B cell (primary cell): ENCODE measurements at regions not wholly inside any gene's neighbourhood (a gene's known extent, or its start where the extent isn't known, plus 50 kb on each side); places are given as distances from the start of the nearest gene placed in this dataset.

Experiments
- ATAC-seq: fragments of 200-7000 bp; cut with Tn5 transposase; one replicate; pipeline ENCODE4 v1.10.0; 2021; ENCODE audit warnings: low read depth, mild to moderate bottlenecking, moderate number of reproducible peaks, moderate library complexity
- CTCF ChIA-PET: fragments of 350-600 bp; sonication (Branson Sonifier 250); formaldehyde crosslinking; loops from one replicate; lab custom pipeline; 2021; ENCODE audit warnings: antibody characterized with exemption, inconsistent platforms; lab: Charles Lee
- POLR2A ChIA-PET: fragments of 350-600 bp; sonication (Branson Sonifier 250); formaldehyde crosslinking; loops from one replicate; lab custom pipeline; 2021; ENCODE audit warnings: antibody characterized with exemption; lab: Charles Lee
- DNase-seq: peaks from one replicate; pipeline ENCODE4 v3.0.0; 2013
- H2AFZ ChIP-seq: 2 replicates; pipeline ENCODE4 v1.6.1; 2012; ENCODE audit warnings: mild to moderate bottlenecking, low read depth, low read length; ENCODE audit not compliant: insufficient read depth, poor library complexity, severe bottlenecking
- H3K27ac ChIP-seq, 2 donors: 1 replicate in 1 of 2; 2 replicates in 1 of 2; pipeline ENCODE4 v1.5.1; 2012 to 2013; ENCODE audit warnings: low read length in 2 of 2, mild to moderate bottlenecking in 2 of 2, moderate library complexity in 1 of 2
- H3K27me3 ChIP-seq, 4 experiments: fragments of 200-600 bp in 1 of 4; sonication (generic) in 1 of 4; replicated peaks in 1 of 4; 1 replicate in 2 of 4; 2 replicates in 2 of 4; pipeline versions ENCODE4 v1.6.1 to v1.7.0; 2013 to 2016; ENCODE audit warnings: low read length in 3 of 4, mild to moderate bottlenecking in 2 of 4, mixed read lengths in 1 of 4, moderate library complexity in 1 of 4; ENCODE audit not compliant: insufficient read depth in 4 of 4, control insufficient read depth in 3 of 4; ENCODE audit errors: control extremely low read depth in 1 of 4
- H3K36me3 ChIP-seq, 2 experiments: replicated peaks in 1 of 2; 1 replicate in 1 of 2; 2 replicates in 1 of 2; pipeline versions ENCODE4 v1.6.1 to v1.7.1; 2013; ENCODE audit warnings: low read length in 1 of 2; ENCODE audit not compliant: insufficient read depth in 2 of 2, control insufficient read depth in 1 of 2; ENCODE audit errors: control extremely low read depth in 1 of 2, extremely low read depth in 1 of 2
- H3K4me1 ChIP-seq, 2 donors: fragments of 200-600 bp in 1 of 2; sonication (generic) in 1 of 2; 1 replicate in 1 of 2; 2 replicates in 1 of 2; pipeline versions ENCODE4 v1.5.1 to v1.6.1; 2013 to 2017; ENCODE audit warnings: low read length in 2 of 2; ENCODE audit not compliant: control insufficient read depth in 2 of 2, insufficient read depth in 2 of 2
- H3K4me2 ChIP-seq: replicated peaks from 2 replicates; pipeline ENCODE3; 2012; ENCODE audit warnings: mild to moderate bottlenecking, low read depth, low read length; ENCODE audit not compliant: poor library complexity, severe bottlenecking
- H3K4me3 ChIP-seq, 5 experiments: fragments of 200-600 bp in 1 of 5; sonication (generic) in 1 of 5; 1 replicate in 3 of 5; 2 replicates in 2 of 5; pipeline versions ENCODE4 v1.5.1 to v1.7.0; 2011 to 2016; ENCODE audit warnings: low read length in 4 of 5, mild to moderate bottlenecking in 4 of 5, low read depth in 2 of 5, control low read depth in 1 of 5, moderate library complexity in 1 of 5; ENCODE audit not compliant: insufficient read depth in 1 of 5; ENCODE audit errors: control extremely low read depth in 1 of 5, extremely low read depth in 1 of 5
- H3K79me2 ChIP-seq: fragments of 200-600 bp; sonication (generic); one replicate; pipeline ENCODE4 v1.6.0; 2016; ENCODE audit warnings: low read length; ENCODE audit not compliant: control insufficient read depth, insufficient read depth
- H3K9ac ChIP-seq: fragments of 200-600 bp; sonication (generic); 2 replicates; pipeline ENCODE4 v1.6.1; 2017; ENCODE audit warnings: mild to moderate bottlenecking, low read length, moderate library complexity
- H3K9me3 ChIP-seq, 3 donors: one replicate each; pipeline versions ENCODE4 v1.6.1 to v1.7.1; 2013; ENCODE audit warnings: low read length in 2 of 3; ENCODE audit not compliant: control insufficient read depth in 2 of 3, insufficient read depth in 1 of 3; ENCODE audit errors: control extremely low read depth in 1 of 3
- H4K20me1 ChIP-seq: 2 replicates; pipeline ENCODE4 v1.6.0; 2012; ENCODE audit warnings: mild to moderate bottlenecking, low read length; ENCODE audit not compliant: insufficient read depth, control insufficient read depth, poor library complexity, severe bottlenecking
- H3K27ac Mint-ChIP-seq: one replicate; pipeline ENCODE4 v1.8.0; 2021; ENCODE audit warnings: mixed read lengths
- H3K27me3 Mint-ChIP-seq: one replicate; pipeline ENCODE4 v1.8.0; 2021; ENCODE audit warnings: mixed read lengths
- H3K4me1 Mint-ChIP-seq: one replicate; pipeline ENCODE4 v1.8.0; 2021; ENCODE audit warnings: mixed read lengths
- H3K4me3 Mint-ChIP-seq: one replicate; pipeline ENCODE4 v1.8.0; 2021; ENCODE audit warnings: mixed read lengths
- H3K9me3 Mint-ChIP-seq: one replicate; pipeline ENCODE4 v1.8.0; 2022; ENCODE audit warnings: mixed read lengths; ENCODE audit not compliant: insufficient read depth
- EZH2 ChIP-seq: IDR thresholded peaks from 2 replicates; pipeline ENCODE4 v1.6.1; 2012; ENCODE audit warnings: borderline replicate concordance, low read depth, mild to moderate bottlenecking, moderate library complexity, low read length; ENCODE audit not compliant: insufficient read depth, poor library complexity, severe bottlenecking
- WGBS: methylation state at CpG from one replicate; pipeline ENCODE4 v1.1.5; 2013; ENCODE audit warnings: missing lambda C conversion rate; ENCODE audit not compliant: insufficient coverage; 5-methylcytosine and 5-hydroxymethylcytosine counted together
- intact Hi-C: fragments of 100-400 bp; cut with micrococcal nuclease; formaldehyde crosslinking; loops from one replicate; pipeline ENCODE4 v1.10.0; 2022
- TF ChIP-seq, protein P1 (sequence below): fragments of 200-600 bp; IDR thresholded peaks from one replicate; pipeline ENCODE4 v1.8.0; 2022; ENCODE audit warnings: antibody characterized with exemption, mild to moderate bottlenecking

DNA sequence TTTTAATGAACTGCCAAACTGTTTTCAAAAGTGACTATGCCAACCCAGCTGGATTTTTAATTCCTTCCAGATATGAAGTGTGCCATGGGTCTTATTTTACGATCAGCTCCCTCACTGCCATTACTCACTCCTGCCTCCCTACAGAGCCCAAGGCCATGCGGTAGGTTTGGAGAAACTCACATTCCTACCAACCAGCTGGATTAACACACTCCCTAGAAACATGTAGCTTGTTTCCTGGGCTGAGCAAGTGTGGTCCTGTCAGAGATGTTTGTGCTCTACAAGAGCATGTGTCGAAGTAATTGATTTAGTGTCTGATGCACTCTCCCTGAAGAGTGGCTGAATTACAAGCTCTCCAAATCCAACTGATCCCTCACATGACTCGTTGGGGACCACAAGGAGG lies 82.5 kb downstream of the SPP2 start:
- no CpG with 5 or more reads among the region's 4 CpGs for WGBS
- ChIA-PET CTCF (interaction anchor here (0.9 to 11.4 kb wide), 3 partner anchors 50 to 371 kb away, joined by 3 to 217 read pairs (median 54); partner anchors contain the start of gene ARL4C), POLR2A (no interaction called here)
- no peak overlapping the region for H3K9ac ChIP-seq
- Mint-ChIP-seq H3K27ac (no peak overlapping the region), H3K4me3 (no peak overlapping the region), H3K9me3 (no peaks in the 10 kb centered on the region), H3K27me3 (peaks cover 61% of the 10 kb centered on the region), H3K4me1 (peaks cover 15% of the 10 kb centered on the region)
- no peak overlapping the region for H2AFZ ChIP-seq
- intact Hi-C loops, result no loop called here
- H3K9me3 ChIP-seq, result no peaks in the 10 kb centered on the region
- ATAC-seq (no peak), DNase-seq (no peak)
- H4K20me1 ChIP-seq, result no peaks in the 10 kb centered on the region
- peaks cover 0 to 24% (median 12%) of the 10 kb centered on the region in 4 experiments for H3K27me3 ChIP-seq
- no peak overlapping the region for H3K4me3 ChIP-seq
- no peaks in the 10 kb centered on the region for H3K79me2 ChIP-seq
- TF ChIP-seq, protein P1, sequence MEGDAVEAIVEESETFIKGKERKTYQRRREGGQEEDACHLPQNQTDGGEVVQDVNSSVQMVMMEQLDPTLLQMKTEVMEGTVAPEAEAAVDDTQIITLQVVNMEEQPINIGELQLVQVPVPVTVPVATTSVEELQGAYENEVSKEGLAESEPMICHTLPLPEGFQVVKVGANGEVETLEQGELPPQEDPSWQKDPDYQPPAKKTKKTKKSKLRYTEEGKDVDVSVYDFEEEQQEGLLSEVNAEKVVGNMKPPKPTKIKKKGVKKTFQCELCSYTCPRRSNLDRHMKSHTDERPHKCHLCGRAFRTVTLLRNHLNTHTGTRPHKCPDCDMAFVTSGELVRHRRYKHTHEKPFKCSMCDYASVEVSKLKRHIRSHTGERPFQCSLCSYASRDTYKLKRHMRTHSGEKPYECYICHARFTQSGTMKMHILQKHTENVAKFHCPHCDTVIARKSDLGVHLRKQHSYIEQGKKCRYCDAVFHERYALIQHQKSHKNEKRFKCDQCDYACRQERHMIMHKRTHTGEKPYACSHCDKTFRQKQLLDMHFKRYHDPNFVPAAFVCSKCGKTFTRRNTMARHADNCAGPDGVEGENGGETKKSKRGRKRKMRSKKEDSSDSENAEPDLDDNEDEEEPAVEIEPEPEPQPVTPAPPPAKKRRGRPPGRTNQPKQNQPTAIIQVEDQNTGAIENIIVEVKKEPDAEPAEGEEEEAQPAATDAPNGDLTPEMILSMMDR, result no peak
- no peak for TF ChIP-seq EZH2
- no peak overlapping the region for H3K4me2 ChIP-seq
- peaks cover 4 to 11% of the 10 kb centered on the region in 2 donors for H3K4me1 ChIP-seq
- no peak overlapping the region for H3K27ac ChIP-seq
- no peaks in the 10 kb centered on the region for H3K36me3 ChIP-seq

DNA sequence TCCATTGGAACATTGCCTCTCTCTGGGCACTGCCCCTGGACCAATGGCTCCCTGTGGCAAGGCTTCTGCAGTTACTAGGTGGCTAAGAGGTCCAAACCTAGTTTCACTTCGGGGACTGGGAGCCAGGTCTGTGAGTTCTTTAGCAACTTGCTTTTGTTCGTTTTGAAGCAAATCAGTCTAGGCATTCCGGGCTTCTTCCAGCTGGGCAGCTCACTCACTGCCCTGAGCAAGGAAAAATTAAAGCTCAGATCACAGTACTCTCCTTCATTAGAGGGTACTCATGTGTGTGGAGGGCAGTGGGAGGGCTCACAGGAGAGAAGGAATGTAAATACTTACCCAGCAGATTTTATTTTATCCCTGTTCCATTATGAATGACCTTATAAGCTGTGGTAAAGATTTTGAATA lies 80.3 kb downstream of the SPP2 start:
- H3K27ac Mint-ChIP-seq, result no peak overlapping the region

More for the DNA sequence above, 80.3 kb downstream of the SPP2 start:
- Histone ChIP-seq H3K27me3 (peaks cover 0 to 24% (median 12%) of the 10 kb centered on the region in 4 experiments), H3K79me2 (no peaks in the 10 kb centered on the region), H3K4me3 (no peak overlapping the region), H3K27ac (no peak overlapping the region), H2AFZ (no peak overlapping the region), H4K20me1 (no peaks in the 10 kb centered on the region), H3K9me3 (no peaks in the 10 kb centered on the region), H3K9ac (no peak overlapping the region), H3K36me3 (no peaks in the 10 kb centered on the region), H3K4me1 (peaks cover 1 to 2% of the 10 kb centered on the region in 2 donors), H3K4me2 (no peak overlapping the region)
- TF ChIP-seq, protein P1, result no peak
- TF ChIP-seq EZH2, result no peak
- no peak for ATAC-seq
- Mint-ChIP-seq H3K4me3 (no peak overlapping the region), H3K9me3 (no peaks in the 10 kb centered on the region), H3K27me3 (peaks cover 57% of the 10 kb centered on the region), H3K4me1 (peaks cover 4% of the 10 kb centered on the region)
- ChIA-PET CTCF (interaction anchor here (0.9 to 11.4 kb wide), 2 partner anchors 366 to 373 kb away, joined by 3 to 217 read pairs; partner anchors contain the start of gene ARL4C), POLR2A (no interaction called here)
- WGBS, result 86% methylated on average over 2 of the region's 3 CpGs
- DNase-seq, result no peak
- intact Hi-C loops, result no loop called here
